ENCODE measurements at regions not wholly inside any gene's neighbourhood (a gene's known extent, or its start where the extent isn't known, plus 50 kb on each side); places are given as distances from the start of the nearest gene placed in this dataset.

GRCh38 chr9:75692309-75692708 is 198.2 kb upstream of the PCSK5 start:
- DNase-seq, result no peak

- DNase-seq, result no peak
Observed at GRCh38 chr9:75695921-75696320, 194.6 kb upstream of the PCSK5 start.

- peak; percentile 42 for DNase-seq
Observed at GRCh38 chr9:75699017-75699416, 191.5 kb upstream of the PCSK5 start.

GRCh38 chr9:75699625-75700251 is 190.7 kb upstream of the PCSK5 start:
- no peak for DNase-seq

GRCh38 chr9:75700252-75700640 is 190.2 kb upstream of the PCSK5 start:
- no peak for DNase-seq

GRCh38 chr9:75707191-75707590 is 183.3 kb upstream of the PCSK5 start:
- no peak for DNase-seq

- no peak for DNase-seq
Observed at GRCh38 chr9:75709698-75710097, 180.8 kb upstream of the PCSK5 start.

- DNase-seq, result no peak
Observed at GRCh38 chr9:75712700-75713099, 177.8 kb upstream of the PCSK5 start.

- no peak for DNase-seq
Observed at GRCh38 chr9:75713335-75713734, 177.1 kb upstream of the PCSK5 start.

- no peak for DNase-seq
Observed at GRCh38 chr9:75715360-75715759, 175.1 kb upstream of the PCSK5 start.

- no peak for DNase-seq
Observed at GRCh38 chr9:75718677-75719076, 171.8 kb upstream of the PCSK5 start.

GRCh38 chr9:75728391-75728790 is 162.1 kb upstream of the PCSK5 start:
- DNase-seq, result no peak

GRCh38 chr9:75734802-75735201 is 155.7 kb upstream of the PCSK5 start:
- no peak for DNase-seq

- no peak for DNase-seq
Observed at GRCh38 chr9:75739884-75740611, 150.4 kb upstream of the PCSK5 start.

GRCh38 chr9:75743855-75744254 is 146.6 kb upstream of the PCSK5 start:
- DNase-seq, result no peak

- no peak for DNase-seq
Observed at GRCh38 chr9:75754080-75754479, 136.4 kb upstream of the PCSK5 start.

- no peak for DNase-seq
Observed at GRCh38 chr9:75775166-75775565, 115.3 kb upstream of the PCSK5 start.

GRCh38 chr9:75775966-75776691 is 114.3 kb upstream of the PCSK5 start:
- DNase-seq, result no peak

- no peak for DNase-seq
Observed at GRCh38 chr9:75780185-75780584, 110.3 kb upstream of the PCSK5 start.

GRCh38 chr9:75788006-75788634 is 102.4 kb upstream of the PCSK5 start:
- no peak for DNase-seq

- no peak for DNase-seq
Observed at GRCh38 chr9:75797085-75797580, 93.3 kb upstream of the PCSK5 start.

- no peak for DNase-seq
Observed at GRCh38 chr9:75798505-75798904, 92.0 kb upstream of the PCSK5 start.

GRCh38 chr9:75803130-75803529 is 87.3 kb upstream of the PCSK5 start:
- DNase-seq, result no peak

GRCh38 chr9:75810063-75810462 is 80.4 kb upstream of the PCSK5 start:
- no peak for DNase-seq
